Caco-2 (cell line): ENCODE measurements at regions not wholly inside any gene's neighbourhood (a gene's known extent, or its start where the extent isn't known, plus 50 kb on each side); places are given as distances from the start of the nearest gene placed in this dataset.

ENCODE experiments used
- BruUV-seq: library from RNA; stranded (reverse); fragments of 400-500 nt; replicated peaks from 2 replicates; lab custom pipeline; 2021; lab: Mats Ljungman, UMichigan
- CTCF ChIA-PET: fragments of 300-600 bp; sonication (Branson Sonifier 250); formaldehyde crosslinking; loops from one replicate; lab custom pipeline; 2022; ENCODE audit warnings: antibody characterized with exemption; lab: Charles Lee
- POLR2A ChIA-PET: fragments of 300-600 bp; sonication (Branson Sonifier 250); formaldehyde crosslinking; loops from one replicate; lab custom pipeline; 2022; ENCODE audit warnings: antibody characterized with exemption; lab: Charles Lee
- DNase-seq, 2 experiments: peaks; one replicate each; pipeline versions ENCODE4 v3.0.0 to v3.0.0-alpha.2; 2020 to 2022
- H3K27me3 ChIP-seq: replicated peaks from 2 replicates; pipeline ENCODE4 v1.6.0; 2011; ENCODE audit warnings: low read length; ENCODE audit not compliant: control insufficient read depth, insufficient read depth
- H3K36me3 ChIP-seq: 2 replicates; pipeline ENCODE4 v1.5.1; 2011; ENCODE audit warnings: low read length; ENCODE audit not compliant: control insufficient read depth, insufficient read depth
- H3K4me1 ChIP-seq: fragments of 250-450 bp; sonication (Bioruptor Pico); 2 replicates; pipeline ENCODE4 v1.5.1; 2020; ENCODE audit warnings: mild to moderate bottlenecking
- H3K4me3 ChIP-seq: 2 replicates; pipeline ENCODE4 v1.5.1; 2011; ENCODE audit warnings: low read depth, mild to moderate bottlenecking, control low read depth, low read length
- H3K9me3 ChIP-seq: fragments of 250-450 bp; sonication (Bioruptor Pico); 2 replicates; pipeline ENCODE4 v1.5.1; 2020; ENCODE audit warnings: mild to moderate bottlenecking, moderate library complexity
- H3K27ac Mint-ChIP-seq: one replicate; pipeline ENCODE4 v1.8.0; 2022; ENCODE audit warnings: mixed read lengths; ENCODE audit not compliant: unreplicated experiment
- H3K27me3 Mint-ChIP-seq: one replicate; pipeline ENCODE4 v1.8.0; 2022; ENCODE audit warnings: mixed read lengths; ENCODE audit not compliant: insufficient read depth, unreplicated experiment
- H3K36me3 Mint-ChIP-seq: one replicate; pipeline ENCODE4 v1.8.0; 2022; ENCODE audit warnings: mild to moderate bottlenecking, mixed read lengths; ENCODE audit not compliant: insufficient read depth, unreplicated experiment
- H3K4me1 Mint-ChIP-seq: one replicate; pipeline ENCODE4 v1.8.0; 2022; ENCODE audit warnings: low read depth, mixed read lengths; ENCODE audit not compliant: unreplicated experiment
- H3K4me3 Mint-ChIP-seq: one replicate; pipeline ENCODE4 v1.8.0; 2022; ENCODE audit warnings: mild to moderate bottlenecking, moderate library complexity, mixed read lengths; ENCODE audit not compliant: unreplicated experiment
- H3K9me3 Mint-ChIP-seq: one replicate; pipeline ENCODE4 v1.8.0; 2022; ENCODE audit warnings: mixed read lengths; ENCODE audit not compliant: unreplicated experiment
- intact Hi-C: fragments of 100-400 bp; cut with micrococcal nuclease; formaldehyde crosslinking; loops from one replicate; pipeline ENCODE4 v1.10.0; 2022; ENCODE audit not compliant: unreplicated experiment
- TF ChIP-seq, protein P1 (sequence below), 2 experiments: fragments of 200-600 bp in 1 of 2; IDR thresholded peaks; 1 replicate in 1 of 2; 2 replicates in 1 of 2; pipeline versions ENCODE4 v1.5.1 to v1.8.0; 2011 to 2022; ENCODE audit warnings: antibody characterized with exemption in 1 of 2, control low read depth in 1 of 2, inconsistent platforms in 1 of 2, low read depth in 1 of 2, low read length in 1 of 2, mild to moderate bottlenecking in 1 of 2, moderate library complexity in 1 of 2; ENCODE audit not compliant: insufficient read depth in 1 of 2, severe bottlenecking in 1 of 2, unreplicated experiment in 1 of 2

DNA sequence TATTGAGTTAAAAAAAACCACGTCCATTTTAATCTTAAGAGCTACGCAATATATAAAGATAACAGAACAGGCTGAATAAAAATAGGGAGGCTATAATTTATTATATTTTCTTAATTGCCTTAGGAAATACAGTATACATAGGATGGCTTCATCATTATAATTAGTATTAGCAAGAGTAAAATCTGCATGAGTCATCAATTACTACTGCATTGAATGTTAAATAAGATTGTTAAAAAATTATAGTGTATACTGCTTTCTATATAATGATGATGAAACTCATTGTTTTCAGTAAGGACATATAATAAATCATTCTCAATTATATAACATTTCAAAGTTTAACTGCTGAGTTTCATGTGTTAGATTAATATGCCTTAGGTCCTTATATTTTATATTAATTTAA is 133.4 kb upstream of the GRID2 start:
- intact Hi-C loops: no loop called here
- POLR2A ChIA-PET: no interaction called here
- Mint-ChIP-seq H3K4me3 (no peak overlapping the region), H3K27me3 (no peaks in the 10 kb centered on the region), H3K27ac (no peak overlapping the region), H3K4me1 (no peaks in the 10 kb centered on the region), H3K36me3 (no peaks in the 10 kb centered on the region), H3K9me3 (peaks cover 10% of the 10 kb centered on the region)
- Histone ChIP-seq H3K9me3 (no peaks in the 10 kb centered on the region), H3K4me1 (no peaks in the 10 kb centered on the region), H3K27me3 (no peaks in the 10 kb centered on the region), H3K4me3 (no peak overlapping the region), H3K36me3 (no peaks in the 10 kb centered on the region)
- TF ChIP-seq, protein P1, sequence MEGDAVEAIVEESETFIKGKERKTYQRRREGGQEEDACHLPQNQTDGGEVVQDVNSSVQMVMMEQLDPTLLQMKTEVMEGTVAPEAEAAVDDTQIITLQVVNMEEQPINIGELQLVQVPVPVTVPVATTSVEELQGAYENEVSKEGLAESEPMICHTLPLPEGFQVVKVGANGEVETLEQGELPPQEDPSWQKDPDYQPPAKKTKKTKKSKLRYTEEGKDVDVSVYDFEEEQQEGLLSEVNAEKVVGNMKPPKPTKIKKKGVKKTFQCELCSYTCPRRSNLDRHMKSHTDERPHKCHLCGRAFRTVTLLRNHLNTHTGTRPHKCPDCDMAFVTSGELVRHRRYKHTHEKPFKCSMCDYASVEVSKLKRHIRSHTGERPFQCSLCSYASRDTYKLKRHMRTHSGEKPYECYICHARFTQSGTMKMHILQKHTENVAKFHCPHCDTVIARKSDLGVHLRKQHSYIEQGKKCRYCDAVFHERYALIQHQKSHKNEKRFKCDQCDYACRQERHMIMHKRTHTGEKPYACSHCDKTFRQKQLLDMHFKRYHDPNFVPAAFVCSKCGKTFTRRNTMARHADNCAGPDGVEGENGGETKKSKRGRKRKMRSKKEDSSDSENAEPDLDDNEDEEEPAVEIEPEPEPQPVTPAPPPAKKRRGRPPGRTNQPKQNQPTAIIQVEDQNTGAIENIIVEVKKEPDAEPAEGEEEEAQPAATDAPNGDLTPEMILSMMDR (IDR thresholded peaks at IDR 0.05; ENCODE audit: insufficient read depth in 1 of 2, low read depth in 1 of 2, low read length in 1 of 2, severe bottlenecking in 1 of 2, unreplicated experiment in 1 of 2): no peak
- no peak for DNase-seq
- no TSS peak for BruUV-seq
- CTCF ChIA-PET: no interaction called here

DNA sequence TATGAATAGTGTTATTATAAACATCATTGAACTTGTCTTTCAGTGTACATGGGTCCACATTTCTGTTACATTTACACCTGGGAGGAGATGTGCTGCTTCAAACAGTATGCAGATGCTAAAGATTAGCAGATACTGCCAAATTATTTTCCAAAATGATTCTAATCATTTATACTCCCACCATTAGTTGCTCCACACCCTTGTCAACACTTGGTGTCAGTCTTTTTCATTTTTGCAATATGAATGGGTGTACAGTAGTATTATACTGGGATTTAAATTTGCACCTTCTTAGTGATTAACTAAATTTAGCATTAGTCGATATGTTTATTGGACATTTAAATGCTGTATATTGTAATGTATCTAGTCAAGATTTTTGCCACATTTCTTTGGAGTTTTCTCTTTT is 131.6 kb upstream of the GRID2 start:
- Histone ChIP-seq H3K9me3 (no peaks in the 10 kb centered on the region), H3K36me3 (no peaks in the 10 kb centered on the region), H3K4me3 (no peak overlapping the region), H3K4me1 (no peaks in the 10 kb centered on the region), H3K27me3 (no peaks in the 10 kb centered on the region)
- H3K27ac Mint-ChIP-seq: no peak overlapping the region
- TF ChIP-seq, protein P1 (IDR thresholded peaks at IDR 0.05; ENCODE audit: insufficient read depth in 1 of 2, low read depth in 1 of 2, low read length in 1 of 2, severe bottlenecking in 1 of 2, unreplicated experiment in 1 of 2): no peak
- H3K4me1 Mint-ChIP-seq: no peaks in the 10 kb centered on the region
- H3K36me3 Mint-ChIP-seq: no peaks in the 10 kb centered on the region
- intact Hi-C loops: no loop called here
- no peaks in the 10 kb centered on the region for H3K27me3 Mint-ChIP-seq
- H3K4me3 Mint-ChIP-seq: no peak overlapping the region
- POLR2A ChIA-PET: no interaction called here
- no TSS peak for BruUV-seq
- no peak for DNase-seq
- CTCF ChIA-PET: no interaction called here
- H3K9me3 Mint-ChIP-seq: peaks cover 7% of the 10 kb centered on the region

DNA sequence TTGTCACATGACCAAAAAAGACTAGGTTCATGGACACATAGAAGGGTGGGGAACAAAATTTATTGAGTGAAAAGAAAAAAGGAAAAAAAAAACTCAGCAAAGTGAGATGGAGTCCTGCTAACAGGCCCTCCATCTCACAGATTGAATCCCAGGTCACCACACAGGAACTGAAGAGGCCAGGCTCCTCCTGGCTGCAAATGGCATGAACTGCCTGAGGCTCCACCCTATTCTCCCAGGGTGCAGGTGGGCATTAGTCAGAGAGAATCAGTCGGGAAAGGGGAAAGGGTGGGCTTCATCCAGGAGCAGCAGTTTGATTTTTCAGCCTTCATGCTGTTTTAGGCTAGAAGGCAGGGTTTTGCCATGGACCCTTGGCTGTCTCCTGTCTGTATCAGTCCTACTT is 128.5 kb upstream of the GRID2 start:
- H3K27me3 ChIP-seq: no peaks in the 10 kb centered on the region
- DNase-seq: no peak
- H3K9me3 ChIP-seq: no peaks in the 10 kb centered on the region
- Mint-ChIP-seq H3K4me1 (no peaks in the 10 kb centered on the region), H3K36me3 (no peaks in the 10 kb centered on the region), H3K27ac (no peak overlapping the region), H3K9me3 (no peaks in the 10 kb centered on the region), H3K4me3 (no peak overlapping the region), H3K27me3 (no peaks in the 10 kb centered on the region)
- BruUV-seq: no TSS peak
- no peak overlapping the region for H3K4me3 ChIP-seq
- no peaks in the 10 kb centered on the region for H3K36me3 ChIP-seq
- ChIA-PET CTCF (no interaction called here), POLR2A (no interaction called here)
- TF ChIP-seq, protein P1 (IDR thresholded peaks at IDR 0.05; ENCODE audit: insufficient read depth in 1 of 2, low read depth in 1 of 2, low read length in 1 of 2, severe bottlenecking in 1 of 2, unreplicated experiment in 1 of 2): no peak
- no peaks in the 10 kb centered on the region for H3K4me1 ChIP-seq
- intact Hi-C loops: no loop called here
